ENCODE measurements at regions not wholly inside any gene's neighbourhood (a gene's known extent, or its start where the extent isn't known, plus 50 kb on each side); places are given as distances from the start of the nearest gene placed in this dataset.

DNA sequence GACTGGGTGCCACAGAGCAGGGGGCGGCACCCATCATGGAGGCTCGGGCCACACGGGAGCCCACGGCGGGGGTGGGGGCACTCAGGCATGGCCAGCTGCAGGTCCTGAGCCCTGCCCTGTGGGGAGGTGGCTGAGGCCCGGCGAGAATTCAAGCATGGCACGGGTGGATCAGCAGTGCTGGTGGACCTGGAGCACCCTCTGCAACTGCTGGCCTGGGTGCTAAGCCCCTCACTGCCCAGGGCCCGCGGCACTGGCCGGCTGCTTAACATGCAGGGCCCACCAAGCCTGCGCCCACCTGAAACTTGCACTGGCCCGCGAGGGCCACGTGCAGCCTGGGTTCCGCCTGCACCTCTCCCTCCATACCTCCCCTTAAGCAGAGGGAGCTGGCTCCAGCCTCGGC lies 258.6 kb downstream of the CENPC start (continued):
- no peak for TF ChIP-seq POGK (CRISPR knock-in tag; conservative IDR thresholded peaks at IDR 0.05)
- TF ChIP-seq ZNF484 (CRISPR knock-in tag; IDR thresholded peaks at IDR 0.05; ENCODE audit: borderline replicate concordance, low read depth): no peak

- Histone ChIP-seq H3K36me3 (replicated peaks in 1 of 2; ENCODE audit: control insufficient read depth in 1 of 2, insufficient read depth in 2 of 2, low read length in 2 of 2) (no peaks in the 10 kb centered on the region), H3K27ac (ENCODE audit: extremely low read length, insufficient read depth, low read length) (no peak overlapping the region), H4K20me1 (ENCODE audit: insufficient read depth, low read length) (no peaks in the 10 kb centered on the region), H2AFZ (ENCODE audit: low read length) (no peak overlapping the region), H3K4me3 (replicated peaks in 1 of 3; ENCODE audit: insufficient read depth in 1 of 3, low read depth in 2 of 3, low read length in 3 of 3) (no peak overlapping the region), H3K4me2 (ENCODE audit: low read depth, low read length) (no peak overlapping the region), H3K79me2 (ENCODE audit: insufficient read depth, low read length) (no peaks in the 10 kb centered on the region), H3K9ac (ENCODE audit: insufficient read depth, low read depth, low read length) (no peak overlapping the region), H3K9me3 (ENCODE audit: low read length) (no peaks in the 10 kb centered on the region), H3K27me3 (ENCODE audit: control insufficient read depth in 1 of 2, insufficient read depth in 2 of 2, low read length in 2 of 2) (no peaks in the 10 kb centered on the region), H3K4me1 (ENCODE audit: insufficient read depth, low read length) (no peaks in the 10 kb centered on the region)
- BruUV-seq (replicated peaks): no TSS peak
- FAIRE-seq (no peak), DNase-seq (ENCODE audit: low spot score) (no peak), ATAC-seq (no peak)
- WGBS (ENCODE audit: low lambda C conversion rate): 48% methylated on average over 4 of the region's 13 CpGs
- POLR2A ChIA-PET: no interaction called here
- CTCF ChIA-PET (ENCODE audit: low intra/inter-chr PET ratio, low total read pairs): no interaction called here
- intact Hi-C loops (cut with micrococcal nuclease; ENCODE audit: unreplicated experiment): no loop called here
- TF ChIP-seq MLXIP (CRISPR knock-in tag; IDR thresholded peaks at IDR 0.05; ENCODE audit: borderline replicate concordance): no peak
- no peak for TF ChIP-seq ZNF263 (CRISPR knock-in tag; IDR thresholded peaks at IDR 0.05)
- no peak for TF ChIP-seq ZSCAN30 (CRISPR knock-in tag; IDR thresholded peaks at IDR 0.05)
- no peak for TF ChIP-seq ZKSCAN5 (CRISPR knock-in tag; IDR thresholded peaks at IDR 0.05)
- TF ChIP-seq ZBTB34 (CRISPR knock-in tag; IDR thresholded peaks at IDR 0.05): no peak
- TF ChIP-seq ZNF44 (CRISPR knock-in tag; IDR thresholded peaks at IDR 0.05): no peak
- TF ChIP-seq, protein P1, sequence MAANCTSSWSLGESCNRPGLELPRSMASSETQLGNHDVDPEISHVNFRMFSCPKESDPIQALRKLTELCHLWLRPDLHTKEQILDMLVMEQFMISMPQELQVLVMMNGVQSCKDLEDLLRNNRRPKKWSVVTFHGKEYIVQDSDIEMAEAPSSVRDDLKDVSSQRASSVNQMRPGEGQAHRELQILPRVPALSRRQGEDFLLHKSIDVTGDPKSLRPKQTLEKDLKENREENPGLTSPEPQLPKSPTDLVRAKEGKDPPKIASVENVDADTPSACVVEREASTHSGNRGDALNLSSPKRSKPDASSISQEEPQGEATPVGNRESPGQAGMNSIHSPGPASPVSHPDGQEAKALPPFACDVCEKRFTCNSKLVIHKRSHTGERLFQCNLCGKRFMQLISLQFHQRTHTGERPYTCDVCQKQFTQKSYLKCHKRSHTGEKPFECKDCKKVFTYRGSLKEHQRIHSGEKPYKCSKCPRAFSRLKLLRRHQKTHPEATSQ (CRISPR knock-in tag; IDR thresholded peaks at IDR 0.05; ENCODE audit: borderline replicate concordance): no peak
- TF ChIP-seq NFE2 (CRISPR knock-in tag; IDR thresholded peaks at IDR 0.05): no peak
- TF ChIP-seq FOXK1 (CRISPR knock-in tag; IDR thresholded peaks at IDR 0.05; ENCODE audit: borderline replicate concordance, low read depth): no peak
- no peak for TF ChIP-seq ZNF577 (CRISPR knock-in tag; IDR thresholded peaks at IDR 0.05; ENCODE audit: borderline replicate concordance, low read depth)
- no peak for TF ChIP-seq ZZZ3 (CRISPR knock-in tag; IDR thresholded peaks at IDR 0.05; ENCODE audit: borderline replicate concordance)
- in situ Hi-C loops (cut with HindIII; ENCODE audit: extremely low pct_ligation_motif_present, low pct_unique_long_range_greater_than_20kb): no loop called here
Observed at GRCh38 chr4:67282749-67283148, 262.6 kb downstream of the CENPC start.

Data from HepG2 (cell line).